ENCODE measurements at regions not wholly inside any gene's neighbourhood (a gene's known extent, or its start where the extent isn't known, plus 50 kb on each side); places are given as distances from the start of the nearest gene placed in this dataset.

DNA sequence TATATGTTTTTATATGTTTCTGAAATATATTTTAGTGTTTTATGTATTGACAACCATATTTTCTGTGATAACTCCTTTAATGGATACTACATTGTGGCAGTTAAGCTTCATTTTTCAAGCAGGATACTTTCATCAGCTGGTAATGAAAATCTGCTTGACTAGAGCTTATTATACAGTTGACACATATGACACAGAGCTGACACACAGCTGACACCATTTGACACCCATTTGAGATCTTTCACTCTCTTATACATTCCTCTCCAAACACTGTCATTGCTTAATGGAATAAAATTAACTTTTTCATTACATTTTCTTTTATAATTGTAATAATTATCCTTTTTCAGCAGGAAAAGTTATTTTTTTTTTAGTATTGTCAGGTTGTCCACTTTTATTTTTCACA lies 561.1 kb upstream of the NDST4 start:
- no peaks in the 10 kb centered on the region for H3K4me1 ChIP-seq (ENCODE audit: insufficient read depth, low read length)
- H3K9me3 ChIP-seq (ENCODE audit: control insufficient read depth, insufficient read depth, low read length): no peaks in the 10 kb centered on the region
- H3K36me3 ChIP-seq (ENCODE audit: insufficient read depth, low read length): no peaks in the 10 kb centered on the region
- H3K9ac ChIP-seq (ENCODE audit: low read depth, low read length): no peak overlapping the region

DNA sequence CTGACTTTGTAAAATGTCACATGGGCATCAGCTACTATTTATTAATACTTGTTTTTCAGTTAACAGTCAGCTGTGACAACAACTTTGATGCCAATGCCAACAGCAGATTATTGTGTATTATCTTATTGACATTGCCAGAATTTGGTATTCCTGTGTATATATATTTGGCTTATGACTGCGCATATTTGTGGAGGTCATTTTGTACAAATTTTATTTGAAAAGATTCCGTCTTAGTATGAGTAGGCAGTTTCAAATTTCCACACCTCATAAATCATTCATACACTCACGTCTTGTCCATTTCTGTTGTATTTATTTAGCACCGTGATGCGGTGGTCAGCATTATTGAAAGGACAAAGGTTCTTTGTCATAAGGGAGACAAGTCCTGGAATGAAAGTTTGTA lies 558.2 kb upstream of the NDST4 start:
- Histone ChIP-seq H3K9me3 (ENCODE audit: control insufficient read depth, insufficient read depth, low read length) (no peaks in the 10 kb centered on the region), H3K4me1 (ENCODE audit: insufficient read depth, low read length) (no peaks in the 10 kb centered on the region), H3K36me3 (ENCODE audit: insufficient read depth, low read length) (no peaks in the 10 kb centered on the region), H3K9ac (ENCODE audit: low read depth, low read length) (no peak overlapping the region)

DNA sequence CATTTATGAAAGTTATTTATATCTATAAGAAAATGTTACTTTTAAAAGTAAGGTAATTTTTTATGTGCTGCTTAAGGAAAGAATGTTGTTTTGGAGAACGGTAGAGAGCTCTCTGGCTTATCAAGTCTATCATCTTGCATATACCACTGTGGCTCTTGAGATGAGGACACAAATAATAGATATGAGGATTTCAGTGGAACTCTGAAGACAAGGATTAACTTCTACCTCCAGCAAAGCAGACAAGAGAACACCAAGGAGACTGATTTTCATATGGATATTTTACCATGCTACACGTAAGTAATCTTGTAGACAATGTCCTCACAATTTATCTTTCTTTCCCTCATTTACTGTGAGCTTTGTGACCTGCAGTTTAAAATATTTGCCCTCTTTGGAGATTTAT lies 557.5 kb upstream of the NDST4 start:
- Histone ChIP-seq H3K4me1 (ENCODE audit: insufficient read depth, low read length) (no peaks in the 10 kb centered on the region), H3K36me3 (ENCODE audit: insufficient read depth, low read length) (no peaks in the 10 kb centered on the region), H3K9ac (ENCODE audit: low read depth, low read length) (no peak overlapping the region), H3K9me3 (ENCODE audit: control insufficient read depth, insufficient read depth, low read length) (no peaks in the 10 kb centered on the region)

DNA sequence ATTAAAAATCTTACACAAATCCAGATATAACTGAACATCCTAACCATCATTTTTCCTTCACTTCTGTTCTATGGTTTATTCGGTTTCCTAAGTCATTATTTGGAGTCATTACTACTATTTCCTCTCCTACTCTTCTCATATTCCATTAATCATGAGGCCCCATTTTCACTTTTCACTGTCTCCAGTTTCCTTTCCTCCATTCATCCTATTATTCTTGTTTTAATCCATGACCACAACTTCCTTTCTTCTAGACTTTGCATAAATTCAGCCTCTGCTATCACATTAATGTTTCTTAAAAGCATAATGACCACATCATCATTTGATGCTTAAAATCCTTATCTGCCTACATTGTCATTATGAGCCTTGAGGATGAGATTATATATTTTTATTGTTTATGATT lies 555.0 kb upstream of the NDST4 start:
- H3K9me3 ChIP-seq (ENCODE audit: control insufficient read depth, insufficient read depth, low read length): no peaks in the 10 kb centered on the region
- no peaks in the 10 kb centered on the region for H3K36me3 ChIP-seq (ENCODE audit: insufficient read depth, low read length)
- no peaks in the 10 kb centered on the region for H3K4me1 ChIP-seq (ENCODE audit: insufficient read depth, low read length)
- no peak overlapping the region for H3K9ac ChIP-seq (ENCODE audit: low read depth, low read length)

DNA sequence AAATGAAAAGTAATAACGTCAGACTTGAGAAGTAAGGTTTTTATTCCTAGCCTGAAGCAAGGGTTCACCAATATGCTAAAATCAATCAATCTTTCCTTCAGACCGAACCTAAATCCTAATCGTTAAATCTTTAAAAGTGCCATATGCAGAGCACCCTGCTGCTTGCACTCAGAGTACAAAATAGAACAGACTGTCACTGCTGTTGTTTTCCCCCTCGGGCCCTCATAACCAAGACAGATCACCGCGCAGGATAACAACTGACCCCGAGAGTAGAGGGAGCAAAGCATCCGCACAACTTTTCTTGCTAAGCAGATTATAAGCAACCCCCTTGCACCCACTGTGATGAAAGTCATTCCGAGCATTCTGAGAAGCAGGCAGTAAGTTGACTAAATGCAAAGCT lies 550.9 kb upstream of the NDST4 start:
- Histone ChIP-seq H3K36me3 (ENCODE audit: insufficient read depth, low read length) (no peaks in the 10 kb centered on the region), H3K4me1 (ENCODE audit: insufficient read depth, low read length) (no peaks in the 10 kb centered on the region), H3K9me3 (ENCODE audit: control insufficient read depth, insufficient read depth, low read length) (no peaks in the 10 kb centered on the region), H3K9ac (ENCODE audit: low read depth, low read length) (no peak overlapping the region)

DNA sequence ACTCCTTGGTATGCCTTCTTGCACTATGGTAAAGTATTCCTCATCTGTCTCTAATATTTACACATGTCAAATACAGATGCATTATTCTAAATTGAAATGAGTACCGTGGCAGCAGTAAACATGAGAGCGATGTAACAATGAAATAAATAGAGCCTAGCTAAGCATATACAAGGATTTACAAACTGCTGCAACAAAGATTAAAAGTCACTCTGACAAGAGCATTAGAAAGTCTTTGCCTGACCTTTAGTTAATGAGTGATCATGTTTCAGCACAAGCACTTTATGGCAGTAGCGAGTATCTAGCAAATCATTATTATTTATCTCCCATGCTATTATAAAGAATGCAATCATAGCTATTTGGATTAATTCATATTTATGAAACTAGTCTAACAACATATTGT lies 547.0 kb upstream of the NDST4 start:
- H3K36me3 ChIP-seq (ENCODE audit: insufficient read depth, low read length): no peaks in the 10 kb centered on the region
- no peaks in the 10 kb centered on the region for H3K9me3 ChIP-seq (ENCODE audit: control insufficient read depth, insufficient read depth, low read length)
- H3K4me1 ChIP-seq (ENCODE audit: insufficient read depth, low read length): 0 out of 2 replicates have a peak, but pooled peaks cover 7% of the 10 kb centered on the region
- no peak overlapping the region for H3K9ac ChIP-seq (ENCODE audit: low read depth, low read length)

DNA sequence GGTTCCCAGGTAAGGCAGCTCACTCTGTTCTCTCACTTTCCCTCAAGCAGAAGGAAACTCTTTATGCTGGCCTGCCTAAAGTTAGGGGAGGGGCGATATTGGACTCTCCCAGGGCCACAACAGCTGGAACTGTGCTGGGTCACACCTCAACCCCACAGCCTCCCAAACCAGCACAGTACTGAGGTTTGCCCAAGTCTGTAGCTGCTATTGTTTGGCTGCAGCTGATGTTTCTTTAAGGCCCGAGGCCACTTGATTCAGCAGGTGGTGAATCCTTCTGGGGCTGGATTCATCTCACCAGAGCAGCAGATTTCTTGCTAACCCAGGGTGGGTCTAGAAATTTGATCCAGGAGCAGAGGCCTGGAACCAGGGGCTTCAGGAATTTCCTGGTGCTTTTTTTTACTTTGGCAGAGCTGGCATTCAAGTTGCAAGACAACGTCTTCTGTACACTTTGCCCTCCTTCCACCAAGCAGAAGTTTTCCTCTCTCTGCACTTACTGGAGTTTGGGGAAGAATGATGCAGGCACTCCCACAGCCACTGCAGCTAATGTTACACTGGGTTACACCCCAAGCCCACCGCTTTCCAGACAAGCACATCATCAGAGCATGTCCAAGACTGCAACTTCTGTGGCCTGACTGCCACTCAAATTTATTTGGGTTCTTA lies 544.7 kb upstream of the NDST4 start:
- Histone ChIP-seq H3K36me3 (ENCODE audit: insufficient read depth, low read length) (no peaks in the 10 kb centered on the region), H3K9me3 (ENCODE audit: control insufficient read depth, insufficient read depth, low read length) (no peaks in the 10 kb centered on the region), H3K4me1 (ENCODE audit: insufficient read depth, low read length) (0 out of 2 replicates have a peak, but pooled peaks cover 7% of the 10 kb centered on the region), H3K9ac (ENCODE audit: low read depth, low read length) (no peak overlapping the region)

DNA sequence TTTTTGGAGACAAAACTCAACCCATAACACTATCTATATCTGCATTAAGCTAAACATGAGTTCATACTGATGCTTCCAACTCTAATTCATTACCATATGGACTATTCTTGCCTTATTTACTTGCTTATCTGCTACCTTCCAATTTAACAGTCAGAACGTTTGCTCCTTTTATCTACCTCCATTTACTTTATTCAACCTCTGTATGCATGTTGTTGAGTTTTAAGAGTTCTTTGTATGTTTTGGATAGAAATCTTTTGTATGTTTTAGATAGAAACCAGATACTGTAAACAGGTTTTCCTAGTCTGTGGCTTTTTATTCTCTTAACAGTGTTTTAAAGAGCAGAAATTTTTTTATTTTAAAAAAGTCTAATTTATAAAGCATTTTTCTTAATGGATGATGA lies 542.2 kb upstream of the NDST4 start:
- Histone ChIP-seq H3K9me3 (ENCODE audit: control insufficient read depth, insufficient read depth, low read length) (no peaks in the 10 kb centered on the region), H3K4me1 (ENCODE audit: insufficient read depth, low read length) (0 out of 2 replicates have a peak, but pooled peaks cover 7% of the 10 kb centered on the region), H3K9ac (ENCODE audit: low read depth, low read length) (no peak overlapping the region), H3K36me3 (ENCODE audit: insufficient read depth, low read length) (no peaks in the 10 kb centered on the region)

DNA sequence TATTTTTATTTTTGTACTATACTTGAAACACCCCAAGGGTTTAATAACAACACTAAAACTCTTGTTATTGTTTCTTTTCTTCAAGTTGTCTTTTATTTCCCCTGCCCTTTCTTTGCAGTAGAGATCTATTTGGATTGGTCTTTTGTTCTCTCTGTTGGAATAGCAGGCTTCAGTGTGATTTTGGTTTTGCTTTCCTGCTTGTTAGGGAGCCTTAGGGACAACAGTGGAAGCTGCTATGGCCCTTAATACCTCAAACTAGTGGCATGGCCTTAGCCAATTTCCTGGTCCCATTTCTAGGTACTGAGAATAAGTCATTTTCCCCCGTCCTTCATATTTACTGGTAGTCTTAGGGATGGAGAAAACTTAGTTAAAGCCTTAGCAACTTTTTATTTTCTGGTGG lies 535.4 kb upstream of the NDST4 start:
- Histone ChIP-seq H3K36me3 (ENCODE audit: insufficient read depth, low read length) (no peaks in the 10 kb centered on the region), H3K4me1 (ENCODE audit: insufficient read depth, low read length) (no peaks in the 10 kb centered on the region), H3K9ac (ENCODE audit: low read depth, low read length) (no peak overlapping the region), H3K9me3 (ENCODE audit: control insufficient read depth, insufficient read depth, low read length) (no peaks in the 10 kb centered on the region)

DNA sequence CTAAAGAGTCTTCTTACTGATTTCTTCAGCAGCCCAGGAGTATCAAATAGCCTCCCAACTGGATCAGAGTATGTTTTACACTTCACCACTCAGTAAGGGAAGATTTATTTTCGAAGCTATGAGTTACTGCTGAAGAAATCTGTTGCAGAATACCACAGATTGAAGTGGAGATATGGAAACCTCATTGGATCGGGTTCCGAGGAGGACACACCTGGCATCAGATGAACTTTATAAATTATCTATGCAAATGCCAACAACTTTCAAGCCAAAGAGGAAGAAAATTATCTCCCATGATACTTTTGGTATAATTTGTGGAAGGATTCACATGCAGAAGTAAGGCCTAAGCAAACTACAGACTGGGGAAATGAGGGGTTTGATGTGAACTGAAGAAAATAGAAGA lies 515.9 kb upstream of the NDST4 start:
- Histone ChIP-seq H3K36me3 (ENCODE audit: insufficient read depth, low read length) (no peaks in the 10 kb centered on the region), H3K9ac (ENCODE audit: low read depth, low read length) (no peak overlapping the region), H3K4me1 (ENCODE audit: insufficient read depth, low read length) (no peaks in the 10 kb centered on the region), H3K9me3 (ENCODE audit: control insufficient read depth, insufficient read depth, low read length) (no peaks in the 10 kb centered on the region)

DNA sequence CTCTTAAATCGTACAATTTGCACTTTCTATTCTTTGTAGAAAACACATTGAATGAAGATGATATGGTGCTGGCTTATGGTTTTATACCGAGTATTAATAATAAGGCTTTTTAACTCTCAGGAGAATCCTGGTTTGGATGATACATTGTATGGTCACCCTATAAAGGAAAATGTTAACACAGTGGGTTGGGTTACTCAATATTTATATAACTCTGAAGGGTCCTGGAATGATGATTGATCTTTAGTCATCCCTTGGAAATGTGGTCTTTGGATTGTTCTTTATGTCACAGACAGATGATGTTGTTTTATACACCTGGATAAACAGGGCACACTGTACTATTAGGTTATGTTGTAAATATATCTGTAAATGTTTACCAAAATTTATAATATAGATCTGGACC lies 496.2 kb upstream of the NDST4 start:
- H3K9me3 ChIP-seq (ENCODE audit: control insufficient read depth, insufficient read depth, low read length): no peaks in the 10 kb centered on the region
- H3K9ac ChIP-seq (ENCODE audit: low read depth, low read length): no peak overlapping the region
- no peaks in the 10 kb centered on the region for H3K4me1 ChIP-seq (ENCODE audit: insufficient read depth, low read length)
- H3K36me3 ChIP-seq (ENCODE audit: insufficient read depth, low read length): no peaks in the 10 kb centered on the region

DNA sequence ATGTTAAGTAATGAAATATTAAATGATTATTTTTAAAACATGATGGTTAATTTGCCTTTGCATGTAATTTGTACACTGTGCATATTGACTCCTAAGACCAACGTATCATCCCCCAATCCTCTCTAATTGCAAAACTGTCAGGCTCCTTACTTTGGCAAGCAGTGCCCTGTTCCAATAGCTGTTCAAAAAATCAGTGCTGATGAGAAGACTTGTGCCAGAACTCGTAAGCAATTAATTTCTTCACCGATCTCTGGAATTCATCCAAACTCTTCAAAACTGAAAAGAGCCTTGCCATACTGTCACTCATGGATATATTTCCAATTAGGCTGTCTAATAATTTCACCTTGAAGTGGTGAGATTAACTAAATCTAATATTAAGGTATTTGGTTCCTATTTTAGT lies 493.9 kb upstream of the NDST4 start:
- Histone ChIP-seq H3K36me3 (ENCODE audit: insufficient read depth, low read length) (no peaks in the 10 kb centered on the region), H3K9me3 (ENCODE audit: control insufficient read depth, insufficient read depth, low read length) (no peaks in the 10 kb centered on the region), H3K4me1 (ENCODE audit: insufficient read depth, low read length) (no peaks in the 10 kb centered on the region), H3K9ac (ENCODE audit: low read depth, low read length) (no peak overlapping the region)

DNA sequence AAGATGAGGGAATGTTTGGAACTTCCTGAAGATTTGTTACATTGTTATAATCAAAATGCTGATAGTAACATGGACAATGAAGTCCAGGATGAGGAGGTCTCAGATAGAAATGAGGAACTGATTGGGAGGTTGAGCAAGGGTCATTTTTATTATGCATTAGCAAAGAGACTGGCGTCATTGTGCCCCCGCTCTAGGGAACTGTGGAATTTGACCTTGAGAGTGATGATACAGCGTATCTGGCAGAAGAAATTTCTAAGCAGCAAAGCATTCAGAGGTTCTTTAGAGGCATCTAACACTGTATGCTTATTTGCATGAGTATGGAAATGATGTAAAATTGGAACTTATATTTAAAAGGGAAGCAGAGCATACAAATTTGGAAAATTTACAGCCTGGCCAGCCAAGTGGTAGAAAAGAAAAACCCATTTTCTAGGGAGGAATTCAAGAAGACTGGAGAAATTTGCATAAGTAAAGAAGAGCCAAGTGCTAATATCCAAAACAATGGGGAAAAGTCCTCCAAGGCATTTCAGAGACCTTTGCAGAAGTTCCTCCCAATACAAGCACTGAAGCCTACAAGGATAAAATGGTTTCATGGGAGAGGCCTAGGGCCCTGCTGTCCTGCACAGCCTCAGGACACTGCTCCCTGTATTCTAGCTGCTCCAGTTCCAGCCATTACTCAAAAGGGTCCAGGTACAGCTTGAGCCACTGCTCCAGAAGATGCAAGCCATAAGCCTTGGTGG lies 483.0 kb upstream of the NDST4 start:
- Histone ChIP-seq H3K4me1 (ENCODE audit: insufficient read depth, low read length) (peaks cover 15% of the 10 kb centered on the region), H3K9ac (ENCODE audit: low read depth, low read length) (no peak overlapping the region), H3K9me3 (ENCODE audit: control insufficient read depth, insufficient read depth, low read length) (peaks cover 12% of the 10 kb centered on the region), H3K36me3 (ENCODE audit: insufficient read depth, low read length) (0 out of 2 replicates have a peak, but pooled peaks cover 7% of the 10 kb centered on the region)

DNA sequence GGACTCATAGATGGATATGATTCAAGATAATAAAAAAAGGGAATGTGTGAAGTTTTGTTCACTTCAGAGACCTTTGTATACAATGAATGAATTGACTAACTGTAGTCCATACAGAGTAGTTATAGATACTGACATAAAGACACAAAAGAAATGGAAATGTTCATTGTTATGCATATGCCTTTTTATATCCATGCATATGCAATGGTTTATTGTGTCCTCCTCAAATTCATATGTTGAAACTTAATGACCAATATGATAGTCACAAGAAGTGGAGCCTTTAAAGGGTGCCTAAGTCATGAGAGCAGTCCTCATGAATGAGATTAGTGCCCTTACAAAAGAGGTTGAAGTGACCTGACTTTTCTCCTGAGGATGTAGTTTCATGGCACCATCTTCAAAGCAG lies 467.5 kb upstream of the NDST4 start:
- no peaks in the 10 kb centered on the region for H3K4me1 ChIP-seq (ENCODE audit: insufficient read depth, low read length)
- H3K36me3 ChIP-seq (ENCODE audit: insufficient read depth, low read length): no peaks in the 10 kb centered on the region
- no peaks in the 10 kb centered on the region; the same call in 1 of the 2 replicates for H3K9me3 ChIP-seq (ENCODE audit: control insufficient read depth, insufficient read depth, low read length)
- no peak overlapping the region for H3K9ac ChIP-seq (ENCODE audit: low read depth, low read length)

DNA sequence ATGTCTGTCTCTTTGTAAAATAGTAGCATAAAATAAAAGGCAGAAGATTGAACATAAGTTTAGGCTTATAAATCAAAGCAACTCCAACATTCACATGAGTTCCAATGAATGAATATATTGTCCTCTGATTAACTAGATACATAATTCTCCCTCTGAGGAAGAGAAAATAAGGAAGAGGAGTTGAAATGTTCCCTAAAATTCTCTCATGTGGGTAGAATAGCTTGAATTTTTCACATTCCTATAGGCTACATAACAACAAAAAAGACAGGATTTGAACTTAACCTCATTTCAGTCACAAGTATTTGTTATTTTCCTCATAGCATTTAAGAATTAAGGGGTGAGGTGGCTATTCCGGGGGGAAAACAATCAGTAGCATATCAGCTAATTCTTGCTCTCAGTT lies 462.4 kb upstream of the NDST4 start:
- H3K36me3 ChIP-seq (ENCODE audit: insufficient read depth, low read length): no peaks in the 10 kb centered on the region
- no peaks in the 10 kb centered on the region for H3K9me3 ChIP-seq (ENCODE audit: control insufficient read depth, insufficient read depth, low read length)
- H3K4me1 ChIP-seq (ENCODE audit: insufficient read depth, low read length): peaks cover 8% of the 10 kb centered on the region; the same call in 1 of the 2 replicates
- no peak overlapping the region for H3K9ac ChIP-seq (ENCODE audit: low read depth, low read length)
